ENCODE measurements at regions not wholly inside any gene's neighbourhood (a gene's known extent, or its start where the extent isn't known, plus 50 kb on each side); places are given as distances from the start of the nearest gene placed in this dataset.

DNA sequence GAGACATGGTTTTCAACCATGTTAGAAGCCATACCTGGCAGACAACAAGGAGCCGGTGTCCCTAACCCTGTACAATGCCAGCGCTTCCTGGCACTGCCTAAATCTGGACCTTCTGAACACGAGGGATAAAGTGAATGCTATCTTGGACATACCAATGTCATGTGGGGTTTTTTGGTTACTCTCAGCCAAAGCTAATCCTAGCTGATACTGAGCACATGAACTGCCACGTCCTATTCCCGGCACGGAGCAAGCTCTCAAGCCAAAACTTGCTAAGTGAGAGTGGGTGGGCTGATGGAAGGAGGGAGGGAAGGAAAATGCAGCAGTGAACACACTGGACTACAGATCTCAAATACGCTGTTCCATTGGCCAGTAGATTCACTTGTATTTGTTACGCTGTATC lies 226.1 kb downstream of the BCOR start (continued):
- TF ChIP-seq EP300 (IDR thresholded peaks at IDR 0.05; ENCODE audit: borderline replicate concordance in 1 of 2, low read depth in 1 of 2, low read length in 1 of 2) (no peak), ELF1 (IDR thresholded peaks at IDR 0.05) (no peak), MXI1 (IDR thresholded peaks at IDR 0.05; ENCODE audit: low read depth, low read length) (no peak), EZH2phosphoT487 (IDR thresholded peaks at IDR 0.05; ENCODE audit: borderline replicate concordance, low read depth) (no peak), RAD21 (IDR thresholded peaks at IDR 0.05; ENCODE audit: low read length) (no peak), GATA2 (CRISPR knock-in tag; IDR thresholded peaks at IDR 0.05) (no peak)
- TF ChIP-seq, protein P1, sequence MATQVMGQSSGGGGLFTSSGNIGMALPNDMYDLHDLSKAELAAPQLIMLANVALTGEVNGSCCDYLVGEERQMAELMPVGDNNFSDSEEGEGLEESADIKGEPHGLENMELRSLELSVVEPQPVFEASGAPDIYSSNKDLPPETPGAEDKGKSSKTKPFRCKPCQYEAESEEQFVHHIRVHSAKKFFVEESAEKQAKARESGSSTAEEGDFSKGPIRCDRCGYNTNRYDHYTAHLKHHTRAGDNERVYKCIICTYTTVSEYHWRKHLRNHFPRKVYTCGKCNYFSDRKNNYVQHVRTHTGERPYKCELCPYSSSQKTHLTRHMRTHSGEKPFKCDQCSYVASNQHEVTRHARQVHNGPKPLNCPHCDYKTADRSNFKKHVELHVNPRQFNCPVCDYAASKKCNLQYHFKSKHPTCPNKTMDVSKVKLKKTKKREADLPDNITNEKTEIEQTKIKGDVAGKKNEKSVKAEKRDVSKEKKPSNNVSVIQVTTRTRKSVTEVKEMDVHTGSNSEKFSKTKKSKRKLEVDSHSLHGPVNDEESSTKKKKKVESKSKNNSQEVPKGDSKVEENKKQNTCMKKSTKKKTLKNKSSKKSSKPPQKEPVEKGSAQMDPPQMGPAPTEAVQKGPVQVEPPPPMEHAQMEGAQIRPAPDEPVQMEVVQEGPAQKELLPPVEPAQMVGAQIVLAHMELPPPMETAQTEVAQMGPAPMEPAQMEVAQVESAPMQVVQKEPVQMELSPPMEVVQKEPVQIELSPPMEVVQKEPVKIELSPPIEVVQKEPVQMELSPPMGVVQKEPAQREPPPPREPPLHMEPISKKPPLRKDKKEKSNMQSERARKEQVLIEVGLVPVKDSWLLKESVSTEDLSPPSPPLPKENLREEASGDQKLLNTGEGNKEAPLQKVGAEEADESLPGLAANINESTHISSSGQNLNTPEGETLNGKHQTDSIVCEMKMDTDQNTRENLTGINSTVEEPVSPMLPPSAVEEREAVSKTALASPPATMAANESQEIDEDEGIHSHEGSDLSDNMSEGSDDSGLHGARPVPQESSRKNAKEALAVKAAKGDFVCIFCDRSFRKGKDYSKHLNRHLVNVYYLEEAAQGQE (IDR thresholded peaks at IDR 0.05; ENCODE audit: low read depth, low read length): no peak

GRCh38 chrX:39873117-39873516 lies 224.6 kb downstream of the BCOR start:
- H3K36me3 ChIP-seq (replicated peaks in 1 of 2; ENCODE audit: control insufficient read depth in 1 of 2, insufficient read depth in 2 of 2, low read length in 1 of 2): no peaks in the 10 kb centered on the region
- H3K9me2 ChIP-seq: no peaks in the 10 kb centered on the region
- peaks cover 0 to 13% of the 10 kb centered on the region in 2 experiments; a peak in 1 of 4 replicates for H3K4me1 ChIP-seq (ENCODE audit: control insufficient read depth in 1 of 2, insufficient read depth in 2 of 2, low read depth in 1 of 2, low read length in 1 of 2)
- no peak overlapping the region for H3K4me2 ChIP-seq
- H3K9ac ChIP-seq: no peak overlapping the region
- TF ChIP-seq FOXM1 (IDR thresholded peaks at IDR 0.05; ENCODE audit: low read depth): no peak
- no peak for TF ChIP-seq EZH2phosphoT487 (IDR thresholded peaks at IDR 0.05; ENCODE audit: borderline replicate concordance, low read depth)
- no peak for TF ChIP-seq RXRA (IDR thresholded peaks at IDR 0.05; ENCODE audit: borderline replicate concordance, low read depth)
- TF ChIP-seq, protein P1 (IDR thresholded peaks at IDR 0.05; ENCODE audit: low read depth, low read length): no peak
- TF ChIP-seq PBX3 (IDR thresholded peaks at IDR 0.05): no peak
- no peak for TF ChIP-seq POLR2AphosphoS5 (IDR thresholded peaks at IDR 0.05; ENCODE audit: low read depth, low read length)
- TF ChIP-seq TAF1 (IDR thresholded peaks at IDR 0.05; ENCODE audit: borderline replicate concordance, low read depth, low read length): no peak
- TF ChIP-seq NRF1 (IDR thresholded peaks at IDR 0.05; ENCODE audit: low read depth, low read length): no peak
- no peak for TF ChIP-seq SMC3 (IDR thresholded peaks at IDR 0.05; ENCODE audit: low read depth, low read length)
- no peak for TF ChIP-seq TEAD4 (IDR thresholded peaks at IDR 0.05; ENCODE audit: borderline replicate concordance, insufficient read depth)
- no peak for TF ChIP-seq TCF12 (IDR thresholded peaks at IDR 0.05)
- no peak for TF ChIP-seq NFIC (IDR thresholded peaks at IDR 0.05; ENCODE audit: borderline replicate concordance)
- no peak for TF ChIP-seq CTCF (IDR thresholded peaks at IDR 0.05)
- no peak overlapping the region for H3K4me3 ChIP-seq (ENCODE audit: low read depth in 2 of 2, low read length in 1 of 2)
- no peaks in the 10 kb centered on the region for H3K79me2 ChIP-seq (ENCODE audit: insufficient read depth)
- no peaks in the 10 kb centered on the region for H4K20me1 ChIP-seq (ENCODE audit: insufficient read depth)
- no peak overlapping the region for H3K27ac ChIP-seq (ENCODE audit: low read depth in 2 of 2, low read length in 1 of 2)
- 45% methylated on average over 4 of the region's 5 CpGs for WGBS (ENCODE audit: low lambda C conversion rate)
- DNase-seq: no peak
- no peak overlapping the region for H2AFZ ChIP-seq (ENCODE audit: low read depth)
- H3K27me3 ChIP-seq (ENCODE audit: insufficient read depth): peaks cover 10% of the 10 kb centered on the region; the same call in 1 of the 2 replicates
- no peaks in the 10 kb centered on the region for H3F3A ChIP-seq (replicated peaks; ENCODE audit: insufficient read depth)
- CTCF ChIA-PET: no interaction called here
- no peaks in the 10 kb centered on the region for H3K9me3 ChIP-seq
- POLR2A ChIA-PET: no interaction called here
